ENCODE measurements at regions not wholly inside any gene's neighbourhood (a gene's known extent, or its start where the extent isn't known, plus 50 kb on each side); places are given as distances from the start of the nearest gene placed in this dataset.
A peak's percentile ranks its signal among the peaks of the same experiment; 100 is the strongest.

DNA sequence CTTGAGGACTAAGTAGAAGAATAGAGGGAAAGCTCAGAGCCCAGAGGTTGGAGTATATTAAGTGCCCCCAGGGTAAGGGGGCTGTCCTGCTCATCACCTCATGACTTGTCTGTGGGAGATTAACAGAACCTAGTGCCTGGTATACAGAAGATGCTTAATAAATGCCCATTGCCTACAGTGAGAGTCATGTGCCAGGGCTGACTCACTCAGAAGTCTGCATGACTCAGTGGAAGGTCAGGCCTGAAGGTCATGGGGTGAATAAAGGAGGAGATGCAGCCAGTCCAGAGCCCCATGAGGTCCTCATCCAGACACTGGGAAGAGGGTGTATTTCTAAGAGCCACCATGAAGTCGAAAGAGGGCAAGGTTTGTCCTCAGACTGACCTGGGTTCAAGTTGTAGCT, 62.5 kb upstream of the TLE3 start:
- H3K9me3 ChIP-seq: no peaks in the 10 kb centered on the region
- H3K27ac ChIP-seq: no peak overlapping the region
- ATAC-seq (peak in 1 of 4 donors; percentile 62), DNase-seq (no peak)
- intact Hi-C loops (cut with DNase I): no loop called here
- no peaks in the 10 kb centered on the region for H3K27me3 ChIP-seq
- no CpG with 5 or more reads among the region's 1 CpG for WGBS (ENCODE audit: insufficient coverage, low coverage, low lambda C conversion rate, missing lambda C conversion rate)
- TF ChIP-seq POLR2A (IDR thresholded peaks at IDR 0.05): no peak
- TF ChIP-seq, protein P1, sequence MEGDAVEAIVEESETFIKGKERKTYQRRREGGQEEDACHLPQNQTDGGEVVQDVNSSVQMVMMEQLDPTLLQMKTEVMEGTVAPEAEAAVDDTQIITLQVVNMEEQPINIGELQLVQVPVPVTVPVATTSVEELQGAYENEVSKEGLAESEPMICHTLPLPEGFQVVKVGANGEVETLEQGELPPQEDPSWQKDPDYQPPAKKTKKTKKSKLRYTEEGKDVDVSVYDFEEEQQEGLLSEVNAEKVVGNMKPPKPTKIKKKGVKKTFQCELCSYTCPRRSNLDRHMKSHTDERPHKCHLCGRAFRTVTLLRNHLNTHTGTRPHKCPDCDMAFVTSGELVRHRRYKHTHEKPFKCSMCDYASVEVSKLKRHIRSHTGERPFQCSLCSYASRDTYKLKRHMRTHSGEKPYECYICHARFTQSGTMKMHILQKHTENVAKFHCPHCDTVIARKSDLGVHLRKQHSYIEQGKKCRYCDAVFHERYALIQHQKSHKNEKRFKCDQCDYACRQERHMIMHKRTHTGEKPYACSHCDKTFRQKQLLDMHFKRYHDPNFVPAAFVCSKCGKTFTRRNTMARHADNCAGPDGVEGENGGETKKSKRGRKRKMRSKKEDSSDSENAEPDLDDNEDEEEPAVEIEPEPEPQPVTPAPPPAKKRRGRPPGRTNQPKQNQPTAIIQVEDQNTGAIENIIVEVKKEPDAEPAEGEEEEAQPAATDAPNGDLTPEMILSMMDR (IDR thresholded peaks at IDR 0.05): no peak
- no peak overlapping the region for H3K4me3 ChIP-seq
- H3K36me3 ChIP-seq: no peaks in the 10 kb centered on the region
- H3K4me1 ChIP-seq: peaks cover 0 to 12% (median 4%) of the 10 kb centered on the region in 4 donors

DNA sequence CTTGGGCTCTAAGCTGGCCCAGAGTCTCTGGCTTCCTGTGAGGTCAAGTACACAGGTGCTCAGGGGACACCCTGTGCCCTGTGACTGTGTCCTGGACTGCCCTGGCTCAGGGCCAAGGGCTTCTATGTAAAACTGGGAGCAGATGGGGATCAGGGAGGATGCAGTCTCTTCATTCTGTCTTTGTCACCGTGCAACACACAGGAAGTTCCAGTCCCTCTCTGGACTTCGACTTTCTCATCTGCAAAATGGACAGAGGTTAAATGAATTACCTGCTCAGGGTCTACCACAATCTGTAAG, 61.9 kb upstream of the TLE3 start:
- Histone ChIP-seq H3K4me1 (peaks cover 0 to 8% (median under 1%) of the 10 kb centered on the region in 4 donors), H3K36me3 (no peaks in the 10 kb centered on the region), H3K27me3 (no peaks in the 10 kb centered on the region), H3K9me3 (no peaks in the 10 kb centered on the region), H3K4me3 (no peak overlapping the region), H3K27ac (no peak overlapping the region)
- intact Hi-C loops (cut with DNase I): no loop called here
- DNase-seq (no peak), ATAC-seq (peak in 1 of 4 donors; percentile 20)
- TF ChIP-seq, protein P1 (IDR thresholded peaks at IDR 0.05): no peak
- no peak for TF ChIP-seq POLR2A (IDR thresholded peaks at IDR 0.05)
- WGBS (ENCODE audit: insufficient coverage, low coverage, low lambda C conversion rate, missing lambda C conversion rate): 69% methylated on average over 2 of the region's 2 CpGs

DNA sequence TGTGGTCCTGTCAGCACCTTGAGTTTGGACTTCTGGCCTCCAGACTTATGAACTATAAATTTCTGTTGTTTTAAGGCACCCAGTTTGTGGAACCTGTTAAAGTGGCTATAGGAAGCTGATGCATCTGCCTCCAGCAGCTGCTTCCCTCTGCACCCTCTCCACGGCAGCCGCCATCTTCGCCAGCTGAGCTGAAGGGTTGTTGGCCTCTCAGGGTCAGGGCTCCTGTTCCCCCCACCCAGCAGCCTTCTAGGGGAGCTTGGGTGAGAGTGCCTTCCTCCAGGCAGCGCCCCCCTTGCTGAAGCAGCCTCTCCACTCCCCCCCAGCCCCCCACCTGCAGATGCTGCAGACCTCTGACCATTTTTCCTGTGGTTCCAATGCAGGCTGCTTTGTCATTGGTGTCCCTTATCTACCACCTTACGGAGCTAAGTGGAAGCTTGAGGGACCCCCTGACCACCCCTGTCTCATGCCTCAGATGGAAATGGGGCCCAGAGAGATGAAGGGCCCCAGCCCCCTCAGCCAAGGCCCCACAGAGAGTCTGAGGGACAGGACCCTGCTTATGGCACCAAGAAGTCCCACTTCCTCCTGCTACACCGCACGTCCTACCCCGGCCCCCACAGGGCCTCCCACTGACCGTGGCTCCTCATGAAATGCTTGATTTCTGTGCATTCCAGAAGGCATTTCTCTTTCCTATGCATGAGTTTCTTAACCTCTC, 61.4 kb upstream of the TLE3 start:
- intact Hi-C loops (cut with DNase I): no loop called here
- H3K27ac ChIP-seq: no peak overlapping the region
- TF ChIP-seq POLR2A (IDR thresholded peaks at IDR 0.05): no peak
- TF ChIP-seq, protein P1 (IDR thresholded peaks at IDR 0.05): no peak
- ATAC-seq: no peak
- 60% methylated on average over 9 of the region's 9 CpGs for WGBS (ENCODE audit: insufficient coverage, low coverage, low lambda C conversion rate, missing lambda C conversion rate)
- no peaks in the 10 kb centered on the region for H3K36me3 ChIP-seq
- DNase-seq: no peak
- H3K9me3 ChIP-seq: no peaks in the 10 kb centered on the region
- no peaks in the 10 kb centered on the region for H3K27me3 ChIP-seq
- peaks cover 0 to 5% (median 0%) of the 10 kb centered on the region in 4 donors for H3K4me1 ChIP-seq
- no peak overlapping the region for H3K4me3 ChIP-seq

DNA sequence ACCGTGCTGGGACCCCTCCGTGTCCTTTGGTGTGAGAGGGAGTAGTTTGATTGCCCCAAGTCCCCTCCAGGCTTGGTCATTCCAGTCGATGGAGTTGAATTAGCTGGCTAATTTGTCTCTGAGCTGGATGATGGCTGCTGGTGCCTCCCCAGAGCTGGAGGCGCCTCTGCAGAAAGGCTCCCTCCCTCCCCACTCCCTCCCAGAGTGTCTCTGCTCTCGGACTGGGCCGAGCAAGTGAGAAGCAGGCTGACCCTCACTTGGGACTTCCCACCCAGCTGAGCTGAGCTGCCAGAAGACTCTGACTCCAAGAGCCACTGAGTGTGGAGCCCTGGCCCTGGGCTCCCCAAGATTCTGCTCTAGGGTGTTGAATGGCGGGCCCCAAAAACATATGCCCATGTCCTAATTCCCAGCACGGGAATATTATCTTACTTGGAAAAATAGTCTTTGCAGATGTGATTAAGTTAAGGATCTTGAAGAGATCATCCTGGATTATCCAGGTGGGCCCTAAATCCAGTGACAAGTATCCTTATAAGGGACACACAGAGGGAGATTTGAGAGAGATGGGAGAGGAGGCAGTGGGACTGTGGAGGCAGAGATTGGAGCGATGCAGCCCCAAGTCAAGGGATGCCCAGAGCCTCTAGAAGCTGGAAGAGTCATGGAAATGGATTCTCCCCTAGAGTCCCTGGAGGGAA, 60.7 kb upstream of the TLE3 start:
- Histone ChIP-seq H3K4me3 (no peak overlapping the region), H3K27ac (no peak overlapping the region), H3K36me3 (no peaks in the 10 kb centered on the region), H3K4me1 (peaks cover 0 to 5% (median 0%) of the 10 kb centered on the region in 4 donors), H3K27me3 (no peaks in the 10 kb centered on the region), H3K9me3 (no peaks in the 10 kb centered on the region)
- TF ChIP-seq, protein P1 (IDR thresholded peaks at IDR 0.05): no peak
- no peak for TF ChIP-seq POLR2A (IDR thresholded peaks at IDR 0.05)
- WGBS (ENCODE audit: insufficient coverage, low coverage, low lambda C conversion rate, missing lambda C conversion rate): 93% methylated on average over 6 of the region's 9 CpGs
- ATAC-seq (no peak), DNase-seq (no peak)
- intact Hi-C loops (cut with DNase I): no loop called here
